ENCODE measurements at regions not wholly inside any gene's neighbourhood (a gene's known extent, or its start where the extent isn't known, plus 50 kb on each side); places are given as distances from the start of the nearest gene placed in this dataset.

GRCh38 chr4:124806403-124806802, 93.9 kb upstream of the ANKRD50 start:
- no peaks in the 10 kb centered on the region for H3K36me3 ChIP-seq (ENCODE audit: control insufficient read depth, insufficient read depth, low read length)
- no peaks in the 10 kb centered on the region for H3K27me3 ChIP-seq (ENCODE audit: control insufficient read depth, insufficient read depth, low read length)
- no peak for TF ChIP-seq CTCF (IDR thresholded peaks at IDR 0.05; ENCODE audit: insufficient read depth, low read length, severe bottlenecking)
- DNase-seq (ENCODE audit: low read depth) (peak; percentile 46), FAIRE-seq (no peak)
- H3K4me3 ChIP-seq (ENCODE audit: low read depth, low read length) = no peak overlapping the region

GRCh38 chr4:124804584-124804983, 92.1 kb upstream of the ANKRD50 start:
- TF ChIP-seq CTCF (IDR thresholded peaks at IDR 0.05; ENCODE audit: insufficient read depth, low read length, severe bottlenecking) = no peak
- H3K4me3 ChIP-seq (ENCODE audit: low read depth, low read length) = no peak overlapping the region
- DNase-seq (ENCODE audit: low read depth) (no peak), FAIRE-seq (no peak)
- H3K27me3 ChIP-seq (ENCODE audit: control insufficient read depth, insufficient read depth, low read length) = no peaks in the 10 kb centered on the region
- no peaks in the 10 kb centered on the region for H3K36me3 ChIP-seq (ENCODE audit: control insufficient read depth, insufficient read depth, low read length)

GRCh38 chr4:124804041-124804440, 91.5 kb upstream of the ANKRD50 start:
- Histone ChIP-seq H3K4me3 (ENCODE audit: low read depth, low read length) (no peak overlapping the region), H3K27me3 (ENCODE audit: control insufficient read depth, insufficient read depth, low read length) (no peaks in the 10 kb centered on the region), H3K36me3 (ENCODE audit: control insufficient read depth, insufficient read depth, low read length) (no peaks in the 10 kb centered on the region)
- no peak for TF ChIP-seq CTCF (IDR thresholded peaks at IDR 0.05; ENCODE audit: insufficient read depth, low read length, severe bottlenecking)
- peak; percentile 13 for DNase-seq (ENCODE audit: low read depth)
- FAIRE-seq = no peak

- H3K4me3 ChIP-seq (ENCODE audit: low read depth, low read length) = no peak overlapping the region
- no peaks in the 10 kb centered on the region for H3K36me3 ChIP-seq (ENCODE audit: control insufficient read depth, insufficient read depth, low read length)
- DNase-seq (ENCODE audit: low read depth) (peak; percentile 94), FAIRE-seq (peak; percentile 75)
- TF ChIP-seq CTCF (IDR thresholded peaks at IDR 0.05; ENCODE audit: insufficient read depth, low read length, severe bottlenecking) = no peak
- no peaks in the 10 kb centered on the region for H3K27me3 ChIP-seq (ENCODE audit: control insufficient read depth, insufficient read depth, low read length)
Measured at GRCh38 chr4:124803641-124804040, 91.1 kb upstream of the ANKRD50 start.

GRCh38 chr4:124803026-124803425, 90.5 kb upstream of the ANKRD50 start:
- no peak for DNase-seq (ENCODE audit: low read depth)
- no peak for TF ChIP-seq CTCF (IDR thresholded peaks at IDR 0.05; ENCODE audit: insufficient read depth, low read length, severe bottlenecking)
- Histone ChIP-seq H3K4me3 (ENCODE audit: low read depth, low read length) (no peak overlapping the region), H3K36me3 (ENCODE audit: control insufficient read depth, insufficient read depth, low read length) (no peaks in the 10 kb centered on the region), H3K27me3 (ENCODE audit: control insufficient read depth, insufficient read depth, low read length) (no peaks in the 10 kb centered on the region)
- no peak for FAIRE-seq

- no peak for DNase-seq (ENCODE audit: low read depth)
- no peak for FAIRE-seq
- Histone ChIP-seq H3K27me3 (ENCODE audit: control insufficient read depth, insufficient read depth, low read length) (no peaks in the 10 kb centered on the region), H3K4me3 (ENCODE audit: low read depth, low read length) (no peak overlapping the region), H3K36me3 (ENCODE audit: control insufficient read depth, insufficient read depth, low read length) (no peaks in the 10 kb centered on the region)
- TF ChIP-seq CTCF (IDR thresholded peaks at IDR 0.05; ENCODE audit: insufficient read depth, low read length, severe bottlenecking) = no peak
Measured at GRCh38 chr4:124797223-124797622, 84.7 kb upstream of the ANKRD50 start.

Data from bronchial epithelial cell (primary cell).